ENCODE measurements at regions not wholly inside any gene's neighbourhood (a gene's known extent, or its start where the extent isn't known, plus 50 kb on each side); places are given as distances from the start of the nearest gene placed in this dataset.

DNA sequence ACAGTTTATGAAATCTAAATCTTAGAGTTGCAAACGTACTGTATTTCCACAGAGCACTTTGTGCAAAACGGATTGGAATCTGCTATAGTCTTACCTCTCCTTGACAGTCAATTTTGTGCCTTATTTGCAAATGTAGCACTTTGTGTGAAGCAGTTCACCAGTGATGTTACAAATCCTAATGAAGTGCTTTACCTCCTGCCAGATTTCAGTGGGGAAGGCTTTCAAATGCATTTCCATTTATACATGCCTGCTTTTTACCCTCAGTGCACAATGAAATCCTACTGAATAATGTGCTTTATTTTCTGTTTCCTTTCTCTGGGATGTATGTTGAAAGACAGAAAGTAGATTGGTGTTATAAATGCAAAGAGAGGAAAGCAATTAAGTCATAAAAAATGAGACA is 2141.6 kb upstream of the C9orf72 start:
- POLR2A ChIA-PET, result no interaction called here

More for the DNA sequence above, 2141.6 kb upstream of the C9orf72 start:
- Histone ChIP-seq H3K9me2 (ENCODE audit: insufficient read depth) (no peaks in the 10 kb centered on the region), H2AFZ (ENCODE audit: low read depth, low read length, poor library complexity, severe bottlenecking) (no peak overlapping the region), H3K4me2 (ENCODE audit: low read length) (no peak overlapping the region), H3K27me3 (ENCODE audit: insufficient read depth, low read length) (no peaks in the 10 kb centered on the region), H3K36me3 (ENCODE audit: control insufficient read depth in 1 of 2, insufficient read depth in 2 of 2, low read length in 2 of 2) (no peaks in the 10 kb centered on the region), H3K27ac (ENCODE audit: low read depth, low read length) (no peak overlapping the region), H3K4me3 (replicated peaks in 1 of 2; ENCODE audit: low read depth in 1 of 2, low read length in 2 of 2) (no peak overlapping the region), H3K9me3 (ENCODE audit: control insufficient read depth in 1 of 2, insufficient read depth in 1 of 2, low read depth in 1 of 2, low read length in 2 of 2) (no peaks in the 10 kb centered on the region; a peak in 1 of 4 replicates), H4K20me1 (ENCODE audit: insufficient read depth) (no peaks in the 10 kb centered on the region), H3K4me1 (ENCODE audit: control insufficient read depth in 1 of 2, insufficient read depth in 2 of 2, low read length in 2 of 2) (no peaks in the 10 kb centered on the region), H3K9ac (ENCODE audit: low read length) (no peak overlapping the region), H3K79me2 (ENCODE audit: insufficient read depth, low read length) (no peaks in the 10 kb centered on the region)
- intact Hi-C loops (cut with micrococcal nuclease), result loop anchor here (5.0 kb wide), 1 partner anchor 48 kb away; no protein-coding TSS in a partner anchor
- no TSS peak for BruUV-seq (replicated peaks)
- RAD21 ChIA-PET (ENCODE audit: low non-redundant PET in 1 of 2, low total read pairs in 2 of 2, uncharacterized antibody in 2 of 2, unreplicated experiment in 2 of 2), result no interaction called here
- CTCF ChIA-PET, result no interaction called here
- TF ChIP-seq ZNF274 (IDR thresholded peaks at IDR 0.05; ENCODE audit: low read depth, low read length) (no peak), RAD21 (IDR thresholded peaks at IDR 0.05; ENCODE audit: low read depth) (no peak), CEBPB (IDR thresholded peaks at IDR 0.05; ENCODE audit: low read depth) (no peak), EZH2phosphoT487 (IDR thresholded peaks at IDR 0.05; ENCODE audit: borderline replicate concordance) (no peak), EGR1 (IDR thresholded peaks at IDR 0.05; ENCODE audit: low read depth) (no peak), JUND (IDR thresholded peaks at IDR 0.05) (no peak), SRF (IDR thresholded peaks at IDR 0.05; ENCODE audit: low read depth) (no peak), POLR2A (IDR thresholded peaks at IDR 0.05; ENCODE audit: borderline replicate concordance, extremely low read depth, insufficient read depth, insufficient read length) (no peak), SP1 (IDR thresholded peaks at IDR 0.05; ENCODE audit: low read depth) (no peak), CBX3 (IDR thresholded peaks at IDR 0.05; ENCODE audit: low read depth) (no peak), SIN3A (IDR thresholded peaks at IDR 0.05; ENCODE audit: low read depth) (no peak), YY1 (IDR thresholded peaks at IDR 0.05; ENCODE audit: extremely low read depth, insufficient replicate concordance, low read depth, low read length) (no peak)
- TF ChIP-seq, protein P1, sequence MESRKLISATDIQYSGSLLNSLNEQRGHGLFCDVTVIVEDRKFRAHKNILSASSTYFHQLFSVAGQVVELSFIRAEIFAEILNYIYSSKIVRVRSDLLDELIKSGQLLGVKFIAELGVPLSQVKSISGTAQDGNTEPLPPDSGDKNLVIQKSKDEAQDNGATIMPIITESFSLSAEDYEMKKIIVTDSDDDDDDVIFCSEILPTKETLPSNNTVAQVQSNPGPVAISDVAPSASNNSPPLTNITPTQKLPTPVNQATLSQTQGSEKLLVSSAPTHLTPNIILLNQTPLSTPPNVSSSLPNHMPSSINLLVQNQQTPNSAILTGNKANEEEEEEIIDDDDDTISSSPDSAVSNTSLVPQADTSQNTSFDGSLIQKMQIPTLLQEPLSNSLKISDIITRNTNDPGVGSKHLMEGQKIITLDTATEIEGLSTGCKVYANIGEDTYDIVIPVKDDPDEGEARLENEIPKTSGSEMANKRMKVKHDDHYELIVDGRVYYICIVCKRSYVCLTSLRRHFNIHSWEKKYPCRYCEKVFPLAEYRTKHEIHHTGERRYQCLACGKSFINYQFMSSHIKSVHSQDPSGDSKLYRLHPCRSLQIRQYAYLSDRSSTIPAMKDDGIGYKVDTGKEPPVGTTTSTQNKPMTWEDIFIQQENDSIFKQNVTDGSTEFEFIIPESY (IDR thresholded peaks at IDR 0.05; ENCODE audit: extremely low read depth, insufficient replicate concordance, low read length), result no peak
- TF ChIP-seq, protein P2, sequence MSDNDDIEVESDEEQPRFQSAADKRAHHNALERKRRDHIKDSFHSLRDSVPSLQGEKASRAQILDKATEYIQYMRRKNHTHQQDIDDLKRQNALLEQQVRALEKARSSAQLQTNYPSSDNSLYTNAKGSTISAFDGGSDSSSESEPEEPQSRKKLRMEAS (IDR thresholded peaks at IDR 0.05), result no peak
- TF ChIP-seq, protein P3, sequence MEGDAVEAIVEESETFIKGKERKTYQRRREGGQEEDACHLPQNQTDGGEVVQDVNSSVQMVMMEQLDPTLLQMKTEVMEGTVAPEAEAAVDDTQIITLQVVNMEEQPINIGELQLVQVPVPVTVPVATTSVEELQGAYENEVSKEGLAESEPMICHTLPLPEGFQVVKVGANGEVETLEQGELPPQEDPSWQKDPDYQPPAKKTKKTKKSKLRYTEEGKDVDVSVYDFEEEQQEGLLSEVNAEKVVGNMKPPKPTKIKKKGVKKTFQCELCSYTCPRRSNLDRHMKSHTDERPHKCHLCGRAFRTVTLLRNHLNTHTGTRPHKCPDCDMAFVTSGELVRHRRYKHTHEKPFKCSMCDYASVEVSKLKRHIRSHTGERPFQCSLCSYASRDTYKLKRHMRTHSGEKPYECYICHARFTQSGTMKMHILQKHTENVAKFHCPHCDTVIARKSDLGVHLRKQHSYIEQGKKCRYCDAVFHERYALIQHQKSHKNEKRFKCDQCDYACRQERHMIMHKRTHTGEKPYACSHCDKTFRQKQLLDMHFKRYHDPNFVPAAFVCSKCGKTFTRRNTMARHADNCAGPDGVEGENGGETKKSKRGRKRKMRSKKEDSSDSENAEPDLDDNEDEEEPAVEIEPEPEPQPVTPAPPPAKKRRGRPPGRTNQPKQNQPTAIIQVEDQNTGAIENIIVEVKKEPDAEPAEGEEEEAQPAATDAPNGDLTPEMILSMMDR (IDR thresholded peaks at IDR 0.05 in 2 of 3, conservative IDR thresholded peaks at IDR 0.05 in 1 of 3; ENCODE audit: borderline replicate concordance in 1 of 3, insufficient read depth in 1 of 3, low read depth in 2 of 3, low read length in 2 of 3), result no peak
- TF ChIP-seq, protein P4, sequence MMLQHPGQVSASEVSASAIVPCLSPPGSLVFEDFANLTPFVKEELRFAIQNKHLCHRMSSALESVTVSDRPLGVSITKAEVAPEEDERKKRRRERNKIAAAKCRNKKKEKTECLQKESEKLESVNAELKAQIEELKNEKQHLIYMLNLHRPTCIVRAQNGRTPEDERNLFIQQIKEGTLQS (IDR thresholded peaks at IDR 0.05), result no peak
- DNase-seq (ENCODE audit: low read depth, low spot score) (no peak), ATAC-seq (no peak)
